H1 (cell line): ENCODE measurements at regions not wholly inside any gene's neighbourhood (a gene's known extent, or its start where the extent isn't known, plus 50 kb on each side); places are given as distances from the start of the nearest gene placed in this dataset.

Source experiments
- CTCF ChIA-PET: fragments of 300-600 bp; sonication (Branson Sonifier 250); formaldehyde crosslinking; loops from one replicate; lab custom pipeline; 2021; ENCODE audit not compliant: partially characterized antibody; lab: Charles Lee
- POLR2A ChIA-PET: fragments of 300-600 bp; sonication (Branson Sonifier 250); formaldehyde crosslinking; loops from one replicate; lab custom pipeline; 2021; ENCODE audit warnings: inconsistent platforms; ENCODE audit not compliant: partially characterized antibody; lab: Charles Lee
- DNase-seq, 2 experiments: peaks; one replicate each; pipeline versions ENCODE4 v3.0.0 to v3.0.0-alpha.2; 2010 to 2022; ENCODE audit warnings: low spot score in 2 of 2, low read depth in 1 of 2, mixed read lengths in 1 of 2
- FAIRE-seq: peaks from 2 replicates; lab custom pipeline; 2011; peaks lifted over from hg19 to GRCh38; lab: Jason Lieb, UNC
- H2AFZ ChIP-seq: 2 replicates; pipeline ENCODE4 v1.8.1; 2012; ENCODE audit warnings: low read length, inconsistent platforms
- H2AK5ac ChIP-seq: 2 replicates; pipeline ENCODE4 v1.6.1; 2013; ENCODE audit warnings: low read depth, low read length
- H2BK120ac ChIP-seq: replicated peaks from 2 replicates; pipeline ENCODE3; 2013; ENCODE audit warnings: low read depth, low read length, inconsistent platforms
- H2BK12ac ChIP-seq: 2 replicates; pipeline ENCODE4 v1.6.1; 2013; ENCODE audit warnings: low read depth, low read length
- H2BK15ac ChIP-seq: 2 replicates; pipeline ENCODE4 v1.6.1; 2013; ENCODE audit warnings: low read length
- H2BK20ac ChIP-seq: 2 replicates; pipeline ENCODE4 v1.6.1; 2013; ENCODE audit warnings: low read length
- H2BK5ac ChIP-seq: 2 replicates; pipeline ENCODE4 v1.6.1; 2013; ENCODE audit warnings: low read depth, low read length
- H3K14ac ChIP-seq: 2 replicates; pipeline ENCODE4 v1.6.1; 2013; ENCODE audit warnings: inconsistent platforms; ENCODE audit not compliant: insufficient read length
- H3K18ac ChIP-seq: 2 replicates; pipeline ENCODE4 v1.6.1; 2013; ENCODE audit warnings: low read length; ENCODE audit errors: extremely low read depth
- H3K23ac ChIP-seq: 2 replicates; pipeline ENCODE4 v1.6.1; 2013; ENCODE audit warnings: inconsistent platforms; ENCODE audit not compliant: insufficient read length
- H3K23me2 ChIP-seq: 2 replicates; pipeline ENCODE4 v1.6.1; 2013; ENCODE audit warnings: low read depth, low read length
- H3K27ac ChIP-seq: 2 replicates; pipeline ENCODE4 v1.6.1; 2011; ENCODE audit warnings: low read depth, low read length, inconsistent platforms
- H3K27me3 ChIP-seq, 4 experiments: replicated peaks in 1 of 4; 1 replicate in 1 of 4; 2 replicates in 3 of 4; pipeline versions ENCODE4 v1.6.1 to v1.8.1; 2011 to 2013; ENCODE audit warnings: low read length in 3 of 4, mild to moderate bottlenecking in 3 of 4, inconsistent platforms in 2 of 4, mixed read lengths in 2 of 4, moderate library complexity in 1 of 4; ENCODE audit not compliant: control insufficient read depth in 3 of 4, insufficient read depth in 3 of 4; ENCODE audit errors: extremely low read depth in 1 of 4
- H3K36me3 ChIP-seq, 4 experiments: 2 replicates each; pipeline versions ENCODE4 v1.6.1 to v1.8.1; 2011 to 2013; ENCODE audit warnings: mild to moderate bottlenecking in 4 of 4, low read length in 3 of 4, moderate library complexity in 2 of 4, control low read depth in 1 of 4, inconsistent platforms in 1 of 4; ENCODE audit not compliant: insufficient read depth in 4 of 4, control insufficient read depth in 2 of 4
- H3K4ac ChIP-seq: replicated peaks from 2 replicates; pipeline ENCODE3; 2013; ENCODE audit warnings: low read length, low read depth, mixed read lengths, inconsistent platforms; ENCODE audit not compliant: insufficient read length
- H3K4me1 ChIP-seq, 4 experiments: replicated peaks in 1 of 4; 1 replicate in 1 of 4; 2 replicates in 3 of 4; pipeline versions ENCODE4 v1.6.1 to v1.8.1; 2011 to 2013; ENCODE audit warnings: low read length in 3 of 4, inconsistent platforms in 2 of 4, mixed read lengths in 1 of 4; ENCODE audit not compliant: insufficient read depth in 4 of 4, control insufficient read depth in 3 of 4
- H3K4me2 ChIP-seq, 2 experiments: 2 replicates each; pipeline versions ENCODE4 v1.6.1 to v1.8.1; 2011 to 2013; ENCODE audit warnings: low read depth in 2 of 2, low read length in 2 of 2, control low read depth in 1 of 2, inconsistent platforms in 1 of 2, mild to moderate bottlenecking in 1 of 2; ENCODE audit not compliant: insufficient read depth in 1 of 2
- H3K4me3 ChIP-seq, 4 experiments: fragments of 200-600, 300-600 bp in 1 of 4; sonication (generic), shearing (Covaris generic), sonication (Bioruptor Twin) in 1 of 4; 2 replicates each; pipeline versions ENCODE4 v1.5.1 to v1.8.1; 2011 to 2016; ENCODE audit warnings: low read length in 4 of 4, low read depth in 3 of 4, control low read depth in 2 of 4, inconsistent platforms in 2 of 4, mild to moderate bottlenecking in 2 of 4, mixed read lengths in 1 of 4, moderate library complexity in 1 of 4; ENCODE audit not compliant: insufficient read depth in 2 of 4; ENCODE audit errors: extremely low read depth in 1 of 4
- H3K56ac ChIP-seq: replicated peaks from 2 replicates; pipeline ENCODE3; 2013; ENCODE audit warnings: low read depth, mild to moderate bottlenecking, mixed read lengths, low read length, inconsistent platforms; ENCODE audit not compliant: insufficient read length
- H3K79me1 ChIP-seq: 2 replicates; pipeline ENCODE4 v1.6.1; 2013; ENCODE audit warnings: low read depth, low read length, control low read depth
- H3K79me2 ChIP-seq, 2 experiments: 2 replicates each; pipeline versions ENCODE4 v1.6.1 to v1.8.1; 2012 to 2013; ENCODE audit warnings: low read length in 2 of 2, mild to moderate bottlenecking in 2 of 2, inconsistent platforms in 1 of 2; ENCODE audit not compliant: insufficient read depth in 2 of 2, control insufficient read depth in 1 of 2
- H3K9ac ChIP-seq, 4 experiments: replicated peaks in 1 of 4; 1 replicate in 1 of 4; 2 replicates in 3 of 4; pipeline versions ENCODE4 v1.6.1 to v1.8.1; 2011 to 2013; ENCODE audit warnings: low read depth in 3 of 4, low read length in 3 of 4, control low read depth in 2 of 4, mild to moderate bottlenecking in 2 of 4, moderate library complexity in 2 of 4, inconsistent platforms in 1 of 4; ENCODE audit errors: extremely low read depth in 1 of 4
- H3K9me3 ChIP-seq, 2 experiments: 2 replicates each; pipeline versions ENCODE4 v1.6.1 to v1.8.1; 2012 to 2013; ENCODE audit warnings: mild to moderate bottlenecking in 2 of 2, moderate library complexity in 2 of 2, control low read depth in 1 of 2, inconsistent platforms in 1 of 2, low read depth in 1 of 2, low read length in 1 of 2, mixed read lengths in 1 of 2; ENCODE audit not compliant: insufficient read depth in 2 of 2
- H4K20me1 ChIP-seq, 2 experiments: replicated peaks in 1 of 2; 2 replicates each; pipeline versions ENCODE3 to v1.8.1; 2011 to 2013; ENCODE audit warnings: inconsistent platforms in 2 of 2, low read length in 2 of 2, mild to moderate bottlenecking in 1 of 2; ENCODE audit not compliant: insufficient read depth in 2 of 2, control insufficient read depth in 1 of 2
- H4K5ac ChIP-seq: 2 replicates; pipeline ENCODE4 v1.6.1; 2013; ENCODE audit warnings: low read length, low read depth, mixed read lengths, inconsistent platforms; ENCODE audit not compliant: insufficient read length
- H4K8ac ChIP-seq: 2 replicates; pipeline ENCODE4 v1.8.0; 2013; ENCODE audit warnings: mild to moderate bottlenecking, moderate library complexity, low read length, inconsistent platforms; ENCODE audit not compliant: insufficient read depth; ENCODE audit errors: extremely low read depth
- H4K91ac ChIP-seq: replicated peaks from 2 replicates; pipeline ENCODE3; 2013; ENCODE audit warnings: low read length, mixed read lengths, inconsistent platforms; ENCODE audit not compliant: insufficient read length
- ASH2L ChIP-seq: fragments of 200-600, 300-600 bp; sonication (generic); IDR thresholded peaks from one replicate; pipeline ENCODE4 v1.7.1; 2017; ENCODE audit warnings: low read length
- BCL11A ChIP-seq, 2 experiments: IDR thresholded peaks; one replicate each; pipeline ENCODE4 v1.6.1; 2011; ENCODE audit warnings: low read depth in 2 of 2, low read length in 2 of 2, mild to moderate bottlenecking in 2 of 2
- FOSL1 ChIP-seq: IDR thresholded peaks from 2 replicates; pipeline ENCODE4 v1.6.1; 2011; ENCODE audit warnings: mild to moderate bottlenecking, low read depth, low read length, moderate library complexity; ENCODE audit not compliant: insufficient read depth
- JUND ChIP-seq: IDR thresholded peaks from 2 replicates; pipeline ENCODE4 v1.6.1; 2011; ENCODE audit warnings: mild to moderate bottlenecking, improper control_type of control experiment, low read length
- RBBP5 ChIP-seq: IDR thresholded peaks from 2 replicates; pipeline ENCODE4 v1.7.1; 2012; ENCODE audit warnings: low read depth, mild to moderate bottlenecking, inconsistent platforms, low read length, moderate library complexity, borderline replicate concordance
- RFX5 ChIP-seq: IDR thresholded peaks from 2 replicates; pipeline ENCODE4 v1.6.1; 2011; ENCODE audit warnings: low read depth, low read length, improper control_type of control experiment, borderline replicate concordance
- SP1 ChIP-seq: IDR thresholded peaks from 2 replicates; pipeline ENCODE4 v1.6.1; 2011; ENCODE audit warnings: low read depth, low read length
- TEAD4 ChIP-seq: IDR thresholded peaks from 2 replicates; pipeline ENCODE4 v1.6.1; 2012; ENCODE audit warnings: low read depth, low read length, inconsistent platforms, mixed read lengths
- YY1 ChIP-seq: IDR thresholded peaks from 2 replicates; pipeline ENCODE4 v1.6.1; 2011; ENCODE audit warnings: low read depth, mild to moderate bottlenecking, low read length
- WGBS, 2 experiments: shearing (Covaris generic) in 1 of 2; methylation state at CpG; one replicate each; pipeline versions ENCODE4 v1.1.6 to v1.1.7; 2013 to 2015; ENCODE audit warnings: low lambda C conversion rate in 2 of 2, mixed read lengths in 2 of 2, inconsistent platforms in 1 of 2, low coverage in 1 of 2, missing lambda C conversion rate in 1 of 2; ENCODE audit not compliant: insufficient replicate concordance in 2 of 2, insufficient coverage in 1 of 2, insufficient read length in 1 of 2; ENCODE audit errors: extremely low coverage in 1 of 2, missing lambda C conversion rate in 1 of 2; 5-methylcytosine and 5-hydroxymethylcytosine counted together

GRCh38 chr6:154614101-154614500, 103.6 kb upstream of the CNKSR3 start:
- H4K20me1 ChIP-seq, result no peaks in the 10 kb centered on the region
- CTCF ChIA-PET, result interaction anchor here (1.7 kb wide), 1 partner anchor 114 kb away, joined by 5 read pairs; no protein-coding TSS in a partner anchor
- no peak overlapping the region for H3K27ac ChIP-seq
- DNase-seq (no peak), FAIRE-seq (no peak)
- no peak overlapping the region for H3K4me3 ChIP-seq
- H3K56ac ChIP-seq, result no peak overlapping the region
- no peak overlapping the region for H4K5ac ChIP-seq
- no peak overlapping the region for H3K18ac ChIP-seq
- TF ChIP-seq RBBP5 (no peak), YY1 (no peak), SP1 (no peak), JUND (no peak), RFX5 (no peak), ASH2L (no peak), TEAD4 (no peak), FOSL1 (no peak), BCL11A (IDR thresholded peaks at IDR 0.05; ENCODE audit: low read depth in 2 of 2, low read length in 2 of 2) (no peak)
- no peak overlapping the region for H3K4ac ChIP-seq
- H2BK5ac ChIP-seq, result no peak overlapping the region
- H3K23ac ChIP-seq, result no peak overlapping the region
- H3K9me3 ChIP-seq, result no peaks in the 10 kb centered on the region
- H4K8ac ChIP-seq, result no peak overlapping the region
- H2BK12ac ChIP-seq, result no peak overlapping the region
- no peak overlapping the region for H2BK120ac ChIP-seq
- no peaks in the 10 kb centered on the region for H3K79me2 ChIP-seq
- no peaks in the 10 kb centered on the region for H3K4me1 ChIP-seq
- H3K14ac ChIP-seq, result no peak overlapping the region
- no peaks in the 10 kb centered on the region for H3K23me2 ChIP-seq
- H3K36me3 ChIP-seq, result no peaks in the 10 kb centered on the region
- H3K27me3 ChIP-seq, result no peaks in the 10 kb centered on the region
- no peak overlapping the region for H2BK20ac ChIP-seq
- no peak overlapping the region for H2AFZ ChIP-seq
- no peak overlapping the region for H2BK15ac ChIP-seq
- H2AK5ac ChIP-seq, result no peak overlapping the region
- 86% methylated on average over 4 of the region's 4 CpGs; no CpG with 5 or more reads in 1 of the 2 experiments for WGBS, 2 experiments
- no peaks in the 10 kb centered on the region for H3K79me1 ChIP-seq
- no peak overlapping the region for H3K4me2 ChIP-seq
- no peak overlapping the region for H3K9ac ChIP-seq
- POLR2A ChIA-PET, result no interaction called here
- H4K91ac ChIP-seq, result no peak overlapping the region
